CD14-positive monocyte (primary cell): ENCODE measurements at regions not wholly inside any gene's neighbourhood (a gene's known extent, or its start where the extent isn't known, plus 50 kb on each side); places are given as distances from the start of the nearest gene placed in this dataset.

ENCODE experiments used
- DNase-seq, 3 donors: peaks; one replicate each; pipeline ENCODE4 v3.0.0-alpha.2; 2011 to 2022
- H2AFZ ChIP-seq: 2 replicates; pipeline ENCODE4 v1.6.0; 2012; ENCODE audit warnings: mild to moderate bottlenecking, low read depth, low read length, inconsistent platforms; ENCODE audit not compliant: insufficient read depth, poor library complexity, severe bottlenecking
- H3K27ac ChIP-seq, 2 donors: 1 replicate in 1 of 2; 2 replicates in 1 of 2; pipeline ENCODE4 v1.5.1; 2012 to 2013; ENCODE audit warnings: low read length in 2 of 2, control low read depth in 1 of 2, inconsistent platforms in 1 of 2, low read depth in 1 of 2, mild to moderate bottlenecking in 1 of 2
- H3K27me3 ChIP-seq, 2 donors: one replicate each; pipeline versions ENCODE4 v1.6.0 to v1.6.1; 2011 to 2013; ENCODE audit warnings: low read length in 2 of 2; ENCODE audit not compliant: control insufficient read depth in 2 of 2, insufficient read depth in 2 of 2
- H3K36me3 ChIP-seq, 2 donors: replicated peaks in 1 of 2; 1 replicate in 1 of 2; 2 replicates in 1 of 2; pipeline versions ENCODE4 v1.5.1 to v1.6.1; 2012 to 2013; ENCODE audit warnings: low read length in 2 of 2, control low read depth in 1 of 2, inconsistent platforms in 1 of 2, mild to moderate bottlenecking in 1 of 2; ENCODE audit not compliant: insufficient read depth in 2 of 2, control insufficient read depth in 1 of 2
- H3K4me1 ChIP-seq, 2 donors: 1 replicate in 1 of 2; 2 replicates in 1 of 2; pipeline versions ENCODE4 v1.5.1 to v1.6.1; 2012 to 2013; ENCODE audit warnings: low read length in 2 of 2, control low read depth in 1 of 2, inconsistent platforms in 1 of 2, mild to moderate bottlenecking in 1 of 2, moderate library complexity in 1 of 2; ENCODE audit not compliant: insufficient read depth in 2 of 2, control insufficient read depth in 1 of 2
- H3K4me2 ChIP-seq: replicated peaks from 2 replicates; pipeline ENCODE3; 2012; ENCODE audit warnings: low read length, moderate library complexity, mild to moderate bottlenecking; ENCODE audit not compliant: poor library complexity, severe bottlenecking; ENCODE audit errors: extremely low read depth
- H3K4me3 ChIP-seq, 3 experiments: fragments of 200-600 bp in 1 of 3; sonication (generic) in 1 of 3; replicated peaks in 1 of 3; 1 replicate in 2 of 3; 2 replicates in 1 of 3; pipeline ENCODE4 v1.5.1; 2011 to 2013; ENCODE audit warnings: low read length in 3 of 3, mild to moderate bottlenecking in 3 of 3, control low read depth in 2 of 3, low read depth in 2 of 3, inconsistent platforms in 1 of 3, moderate library complexity in 1 of 3
- H3K79me2 ChIP-seq: 2 replicates; pipeline ENCODE4 v1.6.0; 2012; ENCODE audit warnings: mild to moderate bottlenecking, control low read depth, inconsistent platforms, low read length, moderate library complexity; ENCODE audit not compliant: insufficient read depth
- H3K9ac ChIP-seq: 2 replicates; pipeline ENCODE4 v1.6.0; 2017; ENCODE audit warnings: low read length, mild to moderate bottlenecking; ENCODE audit not compliant: insufficient read depth, poor library complexity, severe bottlenecking
- H3K9me3 ChIP-seq, 2 donors: replicated peaks in 1 of 2; 1 replicate in 1 of 2; 2 replicates in 1 of 2; pipeline versions ENCODE4 v1.5.1 to v1.6.1; 2012 to 2013; ENCODE audit warnings: low read length in 2 of 2, control low read depth in 1 of 2; ENCODE audit not compliant: control insufficient read depth in 1 of 2, insufficient read depth in 1 of 2
- H4K20me1 ChIP-seq: 2 replicates; pipeline ENCODE4 v1.6.0; 2012; ENCODE audit warnings: mild to moderate bottlenecking, low read length, control low read depth, moderate library complexity; ENCODE audit not compliant: insufficient read depth
- H3K27ac Mint-ChIP-seq, 7 donors: one replicate each; pipeline ENCODE4 v1.8.0; 2020; ENCODE audit warnings: mild to moderate bottlenecking in 7 of 7, mixed read lengths in 7 of 7, moderate library complexity in 6 of 7, inconsistent platforms in 2 of 7
- H3K27me3 Mint-ChIP-seq, 3 donors: one replicate each; pipeline ENCODE4 v1.8.0; 2021 to 2022; ENCODE audit warnings: low read depth in 3 of 3, mild to moderate bottlenecking in 3 of 3, mixed read lengths in 3 of 3, moderate library complexity in 3 of 3, inconsistent platforms in 1 of 3
- H3K36me3 Mint-ChIP-seq, 2 donors: one replicate each; pipeline ENCODE4 v1.8.0; 2020; ENCODE audit warnings: mixed read lengths in 2 of 2, inconsistent platforms in 1 of 2, mild to moderate bottlenecking in 1 of 2
- H3K4me1 Mint-ChIP-seq: one replicate; pipeline ENCODE4 v1.8.0; 2020; ENCODE audit warnings: mild to moderate bottlenecking, mixed read lengths
- H3K4me3 Mint-ChIP-seq, 2 donors: one replicate each; pipeline ENCODE4 v1.8.0; 2020; ENCODE audit warnings: mild to moderate bottlenecking in 2 of 2, mixed read lengths in 2 of 2, moderate library complexity in 1 of 2
- H3K9me3 Mint-ChIP-seq, 7 donors: one replicate each; pipeline ENCODE4 v1.8.0; 2020 to 2022; ENCODE audit warnings: mixed read lengths in 7 of 7, mild to moderate bottlenecking in 6 of 7, moderate library complexity in 6 of 7, inconsistent platforms in 2 of 7
- CTCF ChIP-seq: fragments of 200-600 bp; IDR thresholded peaks from one replicate; pipeline ENCODE4 v1.8.0; 2022; ENCODE audit warnings: antibody characterized with exemption, mild to moderate bottlenecking
- WGBS: methylation state at CpG from one replicate; pipeline ENCODE4 v1.1.5; 2013; ENCODE audit warnings: missing lambda C conversion rate; ENCODE audit not compliant: insufficient coverage; 5-methylcytosine and 5-hydroxymethylcytosine counted together
- intact Hi-C, 2 donors: fragments of 100-400 bp; cut with micrococcal nuclease; formaldehyde crosslinking; loops; one replicate each; pipeline versions ENCODE4 v1.15.0 to v1.15.1; 2023

DNA sequence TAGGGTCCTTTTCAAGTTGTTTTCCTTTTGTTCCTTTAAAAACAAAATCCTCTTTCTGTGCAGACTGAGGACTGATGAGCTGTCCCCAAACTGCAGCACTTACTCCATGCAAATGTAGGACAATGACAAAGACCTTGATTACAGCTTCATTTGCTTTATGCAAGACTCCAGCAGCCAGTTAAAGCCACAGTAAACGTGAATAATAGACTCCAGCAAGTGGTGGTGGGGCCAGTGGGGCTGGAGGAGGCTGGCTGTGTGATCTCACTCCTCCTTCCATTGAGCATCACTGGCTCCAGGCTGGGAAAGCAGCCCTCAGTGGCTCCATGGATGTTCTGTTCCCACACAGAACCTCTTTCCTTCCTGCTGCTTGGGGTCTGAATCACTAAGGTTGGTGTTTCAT is 306.0 kb upstream of the CELF4 start:
- peaks cover 3 to 18% (median 7%) of the 10 kb centered on the region in 7 donors for H3K9me3 Mint-ChIP-seq
- H3K27ac ChIP-seq, result no peak overlapping the region

GRCh38 chr18:37869051-37869450 is 303.5 kb upstream of the CELF4 start:
- H3K36me3 Mint-ChIP-seq, result no peaks in the 10 kb centered on the region
- H3K4me1 Mint-ChIP-seq, result no peaks in the 10 kb centered on the region
- H3K27ac Mint-ChIP-seq, result no peak overlapping the region

More for the DNA sequence above, 306.0 kb upstream of the CELF4 start:
- no peak for TF ChIP-seq CTCF
- no peaks in the 10 kb centered on the region for H3K36me3 ChIP-seq
- no peaks in the 10 kb centered on the region for H3K79me2 ChIP-seq
- no peaks in the 10 kb centered on the region for H3K27me3 ChIP-seq
- Mint-ChIP-seq H3K27ac (no peak overlapping the region), H3K36me3 (no peaks in the 10 kb centered on the region), H3K4me3 (no peak overlapping the region), H3K4me1 (no peaks in the 10 kb centered on the region), H3K27me3 (no peaks in the 10 kb centered on the region)
- DNase-seq, result no peak
- no peak overlapping the region for H3K4me3 ChIP-seq
- intact Hi-C loops, result no loop called here
- H3K4me1 ChIP-seq, result no peaks in the 10 kb centered on the region
- H4K20me1 ChIP-seq, result no peaks in the 10 kb centered on the region
- H3K9me3 ChIP-seq, result no peaks in the 10 kb centered on the region
- WGBS, result no CpG with 5 or more reads among the region's 1 CpG
- no peak overlapping the region for H2AFZ ChIP-seq
- H3K4me2 ChIP-seq, result no peak overlapping the region
- no peak overlapping the region for H3K9ac ChIP-seq

More at GRCh38 chr18:37869051-37869450, 303.5 kb upstream of the CELF4 start:
- no CpG with 5 or more reads among the region's 2 CpGs for WGBS
- Histone ChIP-seq H3K9ac (no peak overlapping the region), H3K27ac (no peak overlapping the region), H3K27me3 (no peaks in the 10 kb centered on the region), H3K36me3 (no peaks in the 10 kb centered on the region), H3K4me3 (no peak overlapping the region), H4K20me1 (no peaks in the 10 kb centered on the region), H3K4me1 (no peaks in the 10 kb centered on the region), H3K79me2 (no peaks in the 10 kb centered on the region), H2AFZ (no peak overlapping the region), H3K9me3 (no peaks in the 10 kb centered on the region), H3K4me2 (no peak overlapping the region)
- H3K4me3 Mint-ChIP-seq, result no peak overlapping the region
- peaks cover 2 to 20% (median 6%) of the 10 kb centered on the region in 7 donors for H3K9me3 Mint-ChIP-seq
- DNase-seq, result no peak
- H3K27me3 Mint-ChIP-seq, result peaks cover 0 to 1% (median 0%) of the 10 kb centered on the region in 3 donors
- no peak for TF ChIP-seq CTCF
- intact Hi-C loops, result no loop called here
